ENCODE measurements at regions not wholly inside any gene's neighbourhood (a gene's known extent, or its start where the extent isn't known, plus 50 kb on each side); places are given as distances from the start of the nearest gene placed in this dataset.

- no peak for DNase-seq (ENCODE audit: low read depth)
- TF ChIP-seq CTCF (conservative IDR thresholded peaks at IDR 0.05; ENCODE audit: control insufficient read depth, insufficient read depth, low read depth, low read length), result no peak
- H3K4me3 ChIP-seq (ENCODE audit: control insufficient read depth, low read depth, low read length), result no peak overlapping the region
Measured at GRCh38 chr2:114616-115015, 68.3 kb upstream of the FAM110C start.

- no peak for DNase-seq (ENCODE audit: low read depth)
- no peak overlapping the region for H3K4me3 ChIP-seq (ENCODE audit: control insufficient read depth, low read depth, low read length)
- TF ChIP-seq CTCF (conservative IDR thresholded peaks at IDR 0.05; ENCODE audit: control insufficient read depth, insufficient read depth, low read depth, low read length), result no peak
Measured at GRCh38 chr2:109998-110397, 63.7 kb upstream of the FAM110C start.

- DNase-seq (ENCODE audit: low read depth), result no peak
Measured at GRCh38 chr2:108920-109809, 62.9 kb upstream of the FAM110C start.

GRCh38 chr2:101016-101415 is 54.7 kb upstream of the FAM110C start:
- TF ChIP-seq CTCF (conservative IDR thresholded peaks at IDR 0.05; ENCODE audit: control insufficient read depth, insufficient read depth, low read depth, low read length), result no peak
- no peak overlapping the region for H3K4me3 ChIP-seq (ENCODE audit: control insufficient read depth, low read depth, low read length)
- no peak for DNase-seq (ENCODE audit: low read depth)

More at GRCh38 chr2:108920-109809, 62.9 kb upstream of the FAM110C start:
- H3K4me3 ChIP-seq (ENCODE audit: control insufficient read depth, low read depth, low read length), result no peak overlapping the region
- no peak for TF ChIP-seq CTCF (conservative IDR thresholded peaks at IDR 0.05; ENCODE audit: control insufficient read depth, insufficient read depth, low read depth, low read length)
